ENCODE measurements at regions not wholly inside any gene's neighbourhood (a gene's known extent, or its start where the extent isn't known, plus 50 kb on each side); places are given as distances from the start of the nearest gene placed in this dataset.
"Not testable (repeated sequence)": the region's sequence is repeated elsewhere in the genome, so short reads cannot be mapped to it uniquely, and the experiment has no call there.

DNA sequence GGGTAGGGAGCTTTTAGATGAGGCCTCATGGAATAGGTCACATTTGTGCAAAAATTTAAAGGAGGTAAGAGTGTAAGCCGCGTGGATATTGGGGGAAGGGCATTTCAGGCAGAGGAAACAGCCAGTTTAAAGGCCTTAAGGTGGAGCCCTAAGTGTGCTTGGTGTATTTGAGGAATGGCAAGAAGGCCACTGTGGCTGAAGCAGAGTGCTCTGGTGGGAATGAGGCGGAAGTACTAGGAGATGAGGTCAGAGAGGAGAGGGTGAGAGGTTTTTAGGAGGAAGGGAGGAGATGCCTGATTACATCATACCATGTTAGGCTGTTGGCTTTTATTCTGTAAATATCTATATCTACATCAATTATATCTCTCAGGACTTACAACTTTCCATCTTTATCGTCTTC lies 75.3 kb downstream of the SRGAP2 start:
- TF ChIP-seq SUZ12 (IDR thresholded peaks at IDR 0.05); TARDBP (IDR thresholded peaks at IDR 0.05); FOXM1 (IDR thresholded peaks at IDR 0.05; ENCODE audit: borderline replicate concordance); NFRKB (IDR thresholded peaks at IDR 0.05); BHLHE40 (IDR thresholded peaks at IDR 0.05; ENCODE audit: borderline replicate concordance); FOXK2 (IDR thresholded peaks at IDR 0.05); ARNT (IDR thresholded peaks at IDR 0.05); ZNF384 (IDR thresholded peaks at IDR 0.05); L3MBTL2 (conservative IDR thresholded peaks at IDR 0.05); SP1 (IDR thresholded peaks at IDR 0.05): not testable (repeated sequence)
- TF ChIP-seq, protein P1, sequence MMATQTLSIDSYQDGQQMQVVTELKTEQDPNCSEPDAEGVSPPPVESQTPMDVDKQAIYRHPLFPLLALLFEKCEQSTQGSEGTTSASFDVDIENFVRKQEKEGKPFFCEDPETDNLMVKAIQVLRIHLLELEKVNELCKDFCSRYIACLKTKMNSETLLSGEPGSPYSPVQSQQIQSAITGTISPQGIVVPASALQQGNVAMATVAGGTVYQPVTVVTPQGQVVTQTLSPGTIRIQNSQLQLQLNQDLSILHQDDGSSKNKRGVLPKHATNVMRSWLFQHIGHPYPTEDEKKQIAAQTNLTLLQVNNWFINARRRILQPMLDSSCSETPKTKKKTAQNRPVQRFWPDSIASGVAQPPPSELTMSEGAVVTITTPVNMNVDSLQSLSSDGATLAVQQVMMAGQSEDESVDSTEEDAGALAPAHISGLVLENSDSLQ (IDR thresholded peaks at IDR 0.05): not testable (repeated sequence)

All from HEK293T (cell line).